HG02840 (cell line): ENCODE measurements at regions not wholly inside any gene's neighbourhood (a gene's known extent, or its start where the extent isn't known, plus 50 kb on each side); places are given as distances from the start of the nearest gene placed in this dataset.

ENCODE experiments used
- ATAC-seq: cut with Tn5 transposase; IDR thresholded peaks from one replicate; pipeline ENCODE4 v1.9.1; 2021; ENCODE audit warnings: mild to moderate bottlenecking, moderate library complexity, moderate number of reproducible peaks; ENCODE audit not compliant: unreplicated experiment, low FRiP score

DNA sequence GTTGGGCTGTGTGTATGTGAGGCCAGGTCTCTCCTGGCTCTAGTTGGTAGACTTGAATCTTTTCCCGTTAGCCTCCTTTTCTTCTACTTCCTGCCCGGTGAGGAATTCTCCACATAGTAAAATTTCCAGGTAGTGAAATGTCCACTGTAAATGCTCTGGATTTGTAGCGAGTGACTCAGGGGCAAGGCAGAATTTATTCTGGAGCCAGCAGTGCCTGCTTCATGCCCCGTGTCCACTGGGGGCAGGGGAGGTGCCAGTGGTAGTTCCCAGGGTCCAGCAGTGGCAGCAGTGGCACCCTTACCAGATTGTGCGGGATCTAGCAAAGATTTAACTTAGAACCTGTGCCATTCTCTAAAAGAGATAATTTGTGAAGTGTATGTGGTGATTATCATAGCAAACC lies 74.5 kb upstream of the USP24 start:
- no peak for ATAC-seq

DNA sequence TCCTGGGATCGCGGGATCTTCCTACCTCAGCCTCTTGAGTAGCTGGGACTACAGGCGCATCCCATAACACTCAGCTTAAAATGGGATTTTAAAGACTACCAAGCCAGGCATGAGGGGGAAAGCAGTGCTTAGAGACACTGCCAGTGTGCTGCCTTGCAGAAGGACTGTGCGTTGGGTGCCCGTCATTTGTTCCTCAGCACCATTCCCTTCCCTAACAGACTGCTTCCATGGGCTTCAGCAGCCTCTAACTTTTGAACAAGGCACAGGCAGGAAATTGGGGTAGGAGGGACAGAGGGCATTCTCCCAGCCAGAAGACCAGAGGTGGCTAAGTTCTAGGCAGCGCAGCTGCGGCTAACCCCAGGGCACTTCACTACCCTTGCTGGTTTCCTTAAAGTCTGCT lies 73.9 kb upstream of the USP24 start:
- ATAC-seq: no peak

DNA sequence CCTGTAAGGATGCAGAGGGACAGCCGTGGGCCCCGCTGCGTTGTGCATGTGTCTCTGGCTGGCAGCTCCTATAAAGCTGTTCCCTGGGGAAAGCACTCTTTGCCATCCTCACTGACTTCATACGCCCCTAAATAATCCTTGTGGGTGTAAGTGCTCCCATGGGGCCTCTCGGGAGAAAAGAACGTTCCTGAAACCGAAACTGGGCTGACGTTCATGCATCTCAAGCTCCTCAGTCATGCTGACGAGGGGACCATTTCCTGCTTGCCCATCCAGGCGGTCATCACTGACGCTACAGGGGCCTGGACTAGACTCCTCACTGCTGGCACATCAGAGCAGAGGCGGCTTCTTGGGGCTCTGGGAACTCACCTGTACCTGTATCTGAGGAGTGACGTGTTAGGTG lies 73.1 kb upstream of the USP24 start:
- ATAC-seq: peak; percentile 67

DNA sequence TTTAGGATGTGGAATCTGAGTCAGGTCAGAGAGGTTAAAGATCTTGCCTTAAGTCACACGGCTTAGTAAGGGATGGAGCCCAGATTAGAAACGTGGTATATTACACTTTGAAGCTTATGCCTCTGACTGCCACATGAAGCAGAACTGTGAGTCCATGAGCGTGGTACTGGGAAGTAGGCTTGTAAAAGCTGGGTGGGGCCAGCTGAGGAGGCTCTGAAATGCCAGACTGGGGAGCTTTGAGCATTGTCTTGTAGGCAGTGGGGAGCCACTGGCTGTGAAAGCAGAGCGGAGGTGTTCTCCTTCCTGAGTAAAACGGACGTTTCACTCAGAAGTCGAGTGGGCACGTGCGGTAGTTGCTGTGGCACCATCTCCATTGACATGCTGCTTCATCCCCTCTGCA lies 72.6 kb upstream of the USP24 start:
- ATAC-seq: no peak

DNA sequence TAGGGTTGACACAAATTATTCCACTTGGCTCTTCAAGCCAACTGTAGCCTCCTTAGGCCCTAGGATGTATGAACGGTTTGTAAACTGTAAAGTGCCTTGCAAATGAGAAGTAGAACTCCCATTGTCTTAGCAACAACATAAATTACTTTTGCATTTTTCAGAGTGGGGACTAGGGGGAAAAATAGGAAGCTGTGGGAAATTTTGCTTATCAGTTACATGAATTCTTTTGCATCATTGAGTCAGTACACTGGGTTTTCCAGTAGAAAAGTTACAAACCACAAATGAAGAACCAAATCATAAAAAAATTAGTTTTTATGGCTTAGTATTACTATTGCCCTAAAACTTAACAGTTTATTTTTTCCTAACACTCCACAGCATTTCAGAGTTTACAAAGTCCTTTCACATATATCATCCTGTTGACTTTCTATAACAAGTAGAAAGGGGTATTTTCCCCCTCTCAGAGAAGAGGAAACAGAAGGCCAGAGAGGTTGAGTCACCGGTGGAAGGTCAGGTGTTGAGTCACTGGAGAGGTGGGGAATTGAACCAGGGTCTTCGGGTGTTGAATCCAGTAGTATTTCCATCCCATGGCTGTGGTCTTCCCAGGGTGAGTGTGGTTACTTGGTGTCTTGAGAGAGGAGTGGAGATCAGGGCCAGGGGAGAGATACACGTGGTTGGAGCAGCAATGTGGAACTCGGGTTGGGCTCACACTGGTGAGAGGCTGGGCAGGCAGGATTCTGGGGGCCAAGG lies 71.9 kb upstream of the USP24 start:
- no peak for ATAC-seq

DNA sequence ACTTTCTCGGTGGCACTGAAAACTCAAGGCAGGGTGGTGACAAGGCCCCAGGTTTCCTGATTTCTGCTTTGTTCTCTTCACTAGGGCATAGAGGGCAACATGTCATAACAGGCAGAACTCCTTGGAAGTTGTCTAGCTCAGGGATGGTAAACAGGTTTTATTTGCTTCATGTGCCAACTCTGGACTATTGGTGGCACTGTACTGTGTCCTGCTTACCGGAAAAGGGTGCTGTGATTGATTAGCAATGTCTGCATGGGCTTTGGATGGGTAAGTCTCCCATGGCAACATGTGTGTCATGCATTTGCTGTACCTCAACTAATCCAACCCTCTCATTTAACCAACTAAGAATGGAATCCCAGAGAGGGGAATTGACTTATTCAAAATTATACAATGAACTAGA lies 70.7 kb upstream of the USP24 start:
- no peak for ATAC-seq

DNA sequence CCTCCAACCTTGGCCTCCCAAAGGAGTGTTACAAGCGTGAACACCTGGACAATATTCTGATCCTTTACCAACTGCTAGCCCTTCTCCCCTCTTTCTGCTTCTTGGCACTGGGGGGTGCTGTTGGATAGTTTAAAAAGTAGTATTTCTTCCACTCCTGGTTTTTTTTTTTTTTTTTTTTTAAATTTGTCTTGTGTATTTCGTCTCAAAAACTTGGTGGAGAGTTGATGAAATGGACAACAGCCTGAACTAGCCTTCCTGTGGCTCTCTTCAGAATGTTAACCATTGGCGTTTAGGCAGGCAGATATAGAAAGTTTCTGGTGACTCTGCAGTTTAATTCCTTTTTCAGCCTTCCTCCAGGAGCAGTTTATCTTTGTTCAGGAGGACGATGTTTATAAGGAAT lies 69.7 kb upstream of the USP24 start:
- ATAC-seq: no peak

DNA sequence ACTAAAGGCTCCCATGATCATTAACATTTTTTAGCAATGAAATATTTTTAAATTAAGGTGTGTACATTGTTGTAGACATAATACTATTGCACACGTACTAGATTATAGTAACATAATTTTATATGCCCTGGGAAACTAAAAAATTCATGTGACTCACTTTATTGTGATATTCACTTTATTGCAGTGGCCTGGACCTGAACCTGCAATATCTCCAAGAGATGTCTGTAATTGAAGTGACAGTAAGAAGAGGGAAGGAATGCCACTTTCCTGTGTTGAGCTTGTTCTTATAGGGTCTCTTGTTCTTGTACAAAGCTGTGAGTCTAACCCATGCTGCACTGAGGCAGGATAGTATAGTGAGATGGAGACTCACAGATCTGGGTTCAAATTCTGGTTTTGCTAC lies 66.9 kb upstream of the USP24 start:
- ATAC-seq: no peak

DNA sequence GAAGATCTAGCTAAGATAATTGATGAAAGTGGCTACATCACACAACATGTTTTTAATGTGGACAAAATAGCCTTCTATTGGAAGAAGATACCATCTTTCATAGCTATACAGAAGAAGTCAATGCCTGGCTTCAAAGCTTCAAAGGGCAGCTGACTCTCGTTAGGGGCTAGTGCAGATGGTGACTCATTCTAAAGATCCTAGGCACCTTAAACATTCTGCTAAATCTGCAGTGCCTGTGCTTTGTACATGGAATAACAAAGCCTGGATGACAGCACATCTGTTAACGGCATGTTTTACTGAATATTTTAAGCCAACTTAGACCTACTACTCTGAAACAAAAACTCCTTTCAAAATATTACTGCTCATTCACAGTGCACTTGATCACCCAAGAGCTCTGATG lies 65.6 kb upstream of the USP24 start:
- ATAC-seq: no peak

DNA sequence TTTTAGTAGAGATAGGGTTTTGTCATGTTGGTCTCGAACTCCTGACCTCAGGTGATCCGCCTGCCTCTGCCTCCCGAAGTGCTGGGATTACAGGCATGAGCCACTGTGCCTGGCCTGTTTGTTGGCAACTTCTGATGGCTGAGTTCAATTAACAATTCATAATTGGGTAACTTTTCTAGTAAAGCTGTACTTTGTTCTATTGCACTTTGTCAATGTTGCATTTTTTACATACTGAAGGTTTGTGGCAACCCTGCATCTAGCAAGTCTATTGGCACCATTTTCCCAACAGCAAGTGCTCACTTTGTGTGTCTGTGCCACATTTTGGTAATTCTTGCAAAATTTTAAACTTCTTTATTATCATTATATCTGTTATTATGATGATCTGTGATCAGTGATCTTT lies 64.5 kb upstream of the USP24 start:
- ATAC-seq: no peak

DNA sequence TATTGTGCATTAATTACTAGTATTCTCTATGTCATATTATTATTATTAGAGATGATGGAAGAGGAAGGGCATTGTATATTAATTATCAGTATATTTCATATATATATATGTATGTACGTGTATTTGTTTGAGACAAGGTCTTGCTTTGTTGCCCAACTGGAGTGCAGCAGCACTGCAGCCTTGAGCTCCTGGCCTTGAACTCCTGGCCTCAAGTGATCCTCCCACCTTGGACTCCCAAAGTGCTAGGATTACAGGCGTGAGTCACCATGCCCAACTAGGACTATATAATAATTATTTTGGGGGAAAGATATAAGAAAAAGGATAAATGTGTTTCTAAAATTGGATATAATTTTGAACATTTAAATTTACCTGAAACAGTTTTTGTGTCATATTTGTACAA lies 63.2 kb upstream of the USP24 start:
- no peak for ATAC-seq

DNA sequence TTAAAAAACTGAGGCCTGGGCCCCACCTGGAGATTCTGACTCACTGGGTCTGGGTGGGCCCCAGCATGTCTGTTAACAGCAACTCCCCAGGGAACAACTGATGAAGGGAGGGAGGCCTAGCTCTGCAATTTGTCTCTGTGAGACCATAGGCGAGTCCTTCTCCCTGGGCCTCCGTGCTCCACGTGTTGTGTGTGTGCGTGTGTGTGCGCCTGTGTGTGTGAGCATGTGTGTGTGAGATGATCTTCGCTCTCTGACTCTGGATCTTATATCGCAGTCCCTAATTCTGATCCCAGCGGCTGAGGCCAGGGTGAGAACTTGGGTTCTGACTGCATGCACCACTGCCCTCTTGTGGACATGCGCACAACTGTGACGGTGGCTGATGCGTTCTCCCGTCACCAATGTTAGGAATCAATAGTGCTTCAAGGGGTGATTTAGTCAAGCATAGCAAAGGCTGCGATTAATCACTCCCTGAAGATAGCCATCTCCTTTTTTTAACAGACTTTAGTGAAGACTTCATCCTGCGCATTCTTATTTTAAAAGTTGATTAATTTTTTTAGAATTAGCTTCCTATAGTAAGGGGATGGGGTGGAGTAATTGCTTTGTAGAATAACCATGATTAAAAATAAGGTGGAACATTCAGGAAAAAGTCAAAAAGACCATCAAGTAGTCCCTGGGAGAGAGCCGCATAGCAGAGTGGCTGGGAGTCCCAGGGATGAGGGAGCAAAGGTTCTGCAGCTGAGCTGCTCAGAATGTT lies 62.4 kb upstream of the USP24 start:
- no peak for ATAC-seq

DNA sequence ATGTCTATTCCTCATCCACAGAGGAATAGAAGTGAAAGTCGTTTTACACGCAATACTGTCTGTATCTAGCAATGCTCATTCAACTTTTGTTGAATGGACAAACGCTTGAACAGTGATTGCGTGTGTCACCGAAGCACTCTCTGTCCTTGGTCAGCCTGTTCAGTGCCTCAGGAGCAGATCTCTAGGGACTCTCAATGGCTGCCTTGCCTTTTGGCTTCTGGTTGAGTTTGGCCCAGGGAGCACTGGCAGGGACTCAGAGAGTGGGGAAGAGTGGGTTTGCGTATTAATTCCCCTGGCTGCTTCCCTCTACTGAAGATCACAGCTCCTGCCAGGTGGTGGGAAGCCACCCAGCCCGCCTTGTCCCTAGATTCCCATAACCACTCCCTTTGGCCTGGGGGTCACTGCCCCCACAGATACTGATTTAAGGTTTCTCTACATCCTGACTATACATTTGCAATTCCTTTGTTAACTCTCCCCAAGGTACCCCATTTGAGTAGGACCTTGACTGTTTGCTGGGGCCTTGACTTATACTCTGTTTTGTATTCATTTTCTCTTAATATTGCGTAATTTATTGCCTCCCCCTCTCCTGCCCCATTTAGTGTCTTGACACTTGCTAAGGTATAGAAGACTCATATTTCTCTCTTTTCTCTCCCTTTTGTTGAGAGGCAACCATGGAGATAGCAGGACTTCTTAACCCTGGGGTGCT lies 61.7 kb upstream of the USP24 start:
- ATAC-seq: no peak

DNA sequence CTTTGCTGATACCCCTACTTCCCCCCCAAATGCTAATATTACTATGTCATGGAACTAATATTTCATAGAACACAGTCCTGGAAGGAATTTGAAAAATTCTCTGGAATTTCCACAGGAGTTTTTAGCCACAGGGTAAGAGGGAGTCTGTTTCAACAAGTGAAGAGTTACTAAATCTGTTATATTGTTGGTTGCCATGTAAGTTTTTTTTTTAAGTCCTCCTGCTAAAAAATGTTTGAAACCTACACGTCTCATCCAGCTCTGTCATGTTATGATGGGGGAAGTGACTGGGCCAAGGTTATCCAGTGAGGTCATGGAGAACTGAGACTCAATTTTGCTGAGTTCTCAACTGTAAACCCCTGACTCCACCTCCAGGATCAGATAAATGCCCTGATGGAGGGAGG lies 60.8 kb upstream of the USP24 start:
- ATAC-seq: no peak

DNA sequence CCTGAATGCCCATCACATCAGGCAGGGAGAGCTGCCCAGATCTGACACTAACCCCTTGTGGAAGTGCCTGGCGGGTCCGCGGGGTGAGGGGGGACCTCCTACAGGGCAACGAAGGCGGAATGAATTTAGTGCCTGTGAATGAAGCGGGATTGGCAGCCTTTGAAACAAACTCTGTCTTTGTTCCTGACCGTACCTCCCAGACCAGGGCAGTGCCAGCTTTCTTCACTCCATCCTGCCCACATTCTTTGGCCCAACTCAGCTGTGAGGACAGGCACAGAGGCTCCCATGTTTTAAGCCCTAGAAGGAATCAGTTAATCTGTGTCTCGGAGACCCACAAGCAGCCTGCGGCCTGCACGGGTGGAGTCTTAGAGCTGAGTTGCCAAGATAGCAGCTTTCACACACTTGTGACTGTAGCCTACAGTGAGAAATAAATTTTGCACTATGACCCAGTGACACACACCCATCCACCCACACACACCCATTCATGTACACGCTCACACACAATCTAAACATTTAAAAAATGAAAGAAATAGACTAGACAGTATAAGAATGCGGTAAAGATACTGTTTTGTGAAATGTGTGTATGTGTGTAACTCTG lies 60.1 kb upstream of the USP24 start:
- no peak for ATAC-seq

DNA sequence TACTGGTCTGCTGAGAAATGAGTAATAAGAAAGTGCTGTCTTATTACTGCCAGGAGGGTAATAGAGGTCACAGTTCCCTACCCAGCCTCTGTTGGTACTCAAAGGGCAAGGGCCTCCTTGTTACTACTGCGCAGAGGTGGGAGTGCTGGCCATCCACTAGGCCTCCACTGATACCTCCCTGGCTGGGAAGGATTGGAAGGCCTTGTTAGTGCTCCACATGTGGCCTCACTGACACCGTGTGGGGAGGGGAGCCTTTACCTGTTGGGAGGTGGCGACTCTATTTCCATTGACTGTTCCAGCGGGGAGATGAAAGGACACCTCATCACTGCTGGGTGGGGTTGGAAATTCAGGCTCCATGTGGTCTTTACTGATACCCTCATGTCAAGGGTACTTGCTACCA lies 57.8 kb upstream of the USP24 start:
- ATAC-seq: no peak
